A673 (cell line): ENCODE measurements at regions not wholly inside any gene's neighbourhood (a gene's known extent, or its start where the extent isn't known, plus 50 kb on each side); places are given as distances from the start of the nearest gene placed in this dataset.

Experiments used
- BruUV-seq: library from RNA; stranded (reverse); fragments of 400-500 nt; replicated peaks from 2 replicates; lab custom pipeline; 2021; lab: Mats Ljungman, UMichigan
- CTCF ChIA-PET: fragments of 300-600 bp; sonication (Branson Sonifier 250); formaldehyde crosslinking; loops from one replicate; lab custom pipeline; 2022; ENCODE audit warnings: antibody characterized with exemption; lab: Charles Lee
- POLR2A ChIA-PET: fragments of 300-600 bp; sonication (Branson Sonifier 250); formaldehyde crosslinking; loops from one replicate; lab custom pipeline; 2022; ENCODE audit warnings: antibody characterized with exemption; ENCODE audit not compliant: low non-redundant PET; lab: Charles Lee
- DNase-seq: peaks from one replicate; pipeline ENCODE4 v3.0.0-alpha.2; 2015; ENCODE audit warnings: low spot score
- H3K27ac ChIP-seq: fragments of 200-600 bp; sonication (generic); 2 replicates; pipeline ENCODE4 v1.5.1; 2016; ENCODE audit warnings: mixed run types, low read depth, mild to moderate bottlenecking, mixed read lengths, antibody characterized with exemption, low read length; ENCODE audit not compliant: poor library complexity, severe bottlenecking
- H3K27me3 ChIP-seq: fragments of 200-600 bp; sonication (generic); replicated peaks from 2 replicates; pipeline ENCODE4 v1.6.1; 2017; ENCODE audit warnings: mixed run types, low read depth, mild to moderate bottlenecking, mixed read lengths, antibody characterized with exemption, low read length; ENCODE audit not compliant: insufficient read depth, poor library complexity
- H3K36me3 ChIP-seq: fragments of 200-600 bp; sonication (generic); 2 replicates; pipeline ENCODE4 v1.6.1; 2016; ENCODE audit warnings: mixed run types, mild to moderate bottlenecking, mixed read lengths, antibody characterized with exemption, low read length; ENCODE audit not compliant: insufficient read depth, poor library complexity, severe bottlenecking
- H3K4me1 ChIP-seq: fragments of 200-600 bp; sonication (generic); 2 replicates; pipeline ENCODE4 v1.6.1; 2017; ENCODE audit warnings: mixed run types, mild to moderate bottlenecking, mixed read lengths, antibody characterized with exemption, low read length; ENCODE audit not compliant: insufficient read depth, poor library complexity, severe bottlenecking
- H3K4me3 ChIP-seq: fragments of 200-600 bp; sonication (generic); 2 replicates; pipeline ENCODE4 v1.5.1; 2016; ENCODE audit warnings: low read depth, mixed run types, mild to moderate bottlenecking, mixed read lengths, low read length; ENCODE audit not compliant: poor library complexity, severe bottlenecking
- H3K9me3 ChIP-seq: fragments of 200-600 bp; sonication (generic); 2 replicates; pipeline ENCODE4 v1.6.1; 2016; ENCODE audit warnings: mixed run types, low read depth, mild to moderate bottlenecking, mixed read lengths, antibody characterized with exemption, low read length; ENCODE audit not compliant: poor library complexity, severe bottlenecking
- EZH2 ChIP-seq: fragments of 200-600 bp; sonication (generic); IDR thresholded peaks from 2 replicates; pipeline ENCODE4 v1.6.1; 2017; ENCODE audit warnings: borderline replicate concordance, low read depth, mild to moderate bottlenecking, mixed read lengths, antibody characterized with exemption, low read length; ENCODE audit not compliant: poor library complexity, severe bottlenecking
- intact Hi-C: fragments of 100-400 bp; cut with micrococcal nuclease; formaldehyde crosslinking; loops from one replicate; pipeline ENCODE4 v1.10.0; 2022; ENCODE audit not compliant: unreplicated experiment
- TF ChIP-seq, protein P1 (sequence below): fragments of 300-800, 200-600 bp; sonication (generic); conservative IDR thresholded peaks from 2 replicates; pipeline ENCODE4 v1.5.1; 2017; ENCODE audit warnings: low read depth, mild to moderate bottlenecking, antibody characterized with exemption, low read length, moderate library complexity, mixed read lengths

- peaks cover 5% of the 10 kb centered on the region for H3K9me3 ChIP-seq
- CTCF ChIA-PET, result no interaction called here
- H3K4me3 ChIP-seq, result no peak overlapping the region
- no peaks in the 10 kb centered on the region for H3K27me3 ChIP-seq
- BruUV-seq, result no TSS peak
- POLR2A ChIA-PET, result no interaction called here
- DNase-seq, result no peak
- peaks cover 15% of the 10 kb centered on the region for H3K4me1 ChIP-seq
- TF ChIP-seq EZH2, result no peak
- TF ChIP-seq, protein P1, sequence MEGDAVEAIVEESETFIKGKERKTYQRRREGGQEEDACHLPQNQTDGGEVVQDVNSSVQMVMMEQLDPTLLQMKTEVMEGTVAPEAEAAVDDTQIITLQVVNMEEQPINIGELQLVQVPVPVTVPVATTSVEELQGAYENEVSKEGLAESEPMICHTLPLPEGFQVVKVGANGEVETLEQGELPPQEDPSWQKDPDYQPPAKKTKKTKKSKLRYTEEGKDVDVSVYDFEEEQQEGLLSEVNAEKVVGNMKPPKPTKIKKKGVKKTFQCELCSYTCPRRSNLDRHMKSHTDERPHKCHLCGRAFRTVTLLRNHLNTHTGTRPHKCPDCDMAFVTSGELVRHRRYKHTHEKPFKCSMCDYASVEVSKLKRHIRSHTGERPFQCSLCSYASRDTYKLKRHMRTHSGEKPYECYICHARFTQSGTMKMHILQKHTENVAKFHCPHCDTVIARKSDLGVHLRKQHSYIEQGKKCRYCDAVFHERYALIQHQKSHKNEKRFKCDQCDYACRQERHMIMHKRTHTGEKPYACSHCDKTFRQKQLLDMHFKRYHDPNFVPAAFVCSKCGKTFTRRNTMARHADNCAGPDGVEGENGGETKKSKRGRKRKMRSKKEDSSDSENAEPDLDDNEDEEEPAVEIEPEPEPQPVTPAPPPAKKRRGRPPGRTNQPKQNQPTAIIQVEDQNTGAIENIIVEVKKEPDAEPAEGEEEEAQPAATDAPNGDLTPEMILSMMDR, result no peak
- intact Hi-C loops, result no loop called here
- no peaks in the 10 kb centered on the region for H3K36me3 ChIP-seq
- no peak overlapping the region for H3K27ac ChIP-seq
Measured at GRCh38 chr2:236884569-236885175, 201.0 kb upstream of the COPS8 start.

- Histone ChIP-seq H3K4me3 (no peak overlapping the region), H3K27ac (no peak overlapping the region), H3K9me3 (peaks cover 5% of the 10 kb centered on the region), H3K4me1 (peaks cover 12% of the 10 kb centered on the region), H3K27me3 (no peaks in the 10 kb centered on the region), H3K36me3 (no peaks in the 10 kb centered on the region)
- ChIA-PET CTCF (no interaction called here), POLR2A (no interaction called here)
- intact Hi-C loops, result no loop called here
- BruUV-seq, result no TSS peak
- DNase-seq, result no peak
- TF ChIP-seq, protein P1, result no peak
- no peak for TF ChIP-seq EZH2
Measured at GRCh38 chr2:236886456-236886855, 199.2 kb upstream of the COPS8 start.

GRCh38 chr2:236887531-236887930 is 198.2 kb upstream of the COPS8 start:
- CTCF ChIA-PET, result no interaction called here
- Histone ChIP-seq H3K4me1 (peaks cover 12% of the 10 kb centered on the region), H3K4me3 (no peak overlapping the region), H3K27ac (no peak overlapping the region), H3K27me3 (no peaks in the 10 kb centered on the region), H3K36me3 (no peaks in the 10 kb centered on the region), H3K9me3 (peaks cover 1% of the 10 kb centered on the region)
- TF ChIP-seq EZH2, result no peak
- TF ChIP-seq, protein P1, result no peak
- intact Hi-C loops, result no loop called here
- no peak for DNase-seq
- POLR2A ChIA-PET, result no interaction called here
- no TSS peak for BruUV-seq
